GM12878 (cell line): ENCODE measurements at regions not wholly inside any gene's neighbourhood (a gene's known extent, or its start where the extent isn't known, plus 50 kb on each side); places are given as distances from the start of the nearest gene placed in this dataset.

Experiments used
- ATAC-seq: fragments of 200-7000 bp; cut with Tn5 transposase; 3 replicates; pipeline ENCODE4 v1.9.1; 2020; ENCODE audit warnings: mild to moderate bottlenecking, moderate library complexity
- BruUV-seq: library from RNA; stranded (reverse); fragments of 400-500 nt; replicated peaks from 2 replicates; lab custom pipeline; 2021; lab: Mats Ljungman, UMichigan
- CTCF ChIA-PET: fragments of 300-600 bp; sonication (Branson Sonifier 250); formaldehyde crosslinking; extraction: SDS; loops from one replicate; lab custom pipeline; 2021; ENCODE audit warnings: inconsistent platforms; lab: Yijun Ruan, JAX
- POLR2A ChIA-PET: fragments of 350-600 bp; formaldehyde crosslinking; extraction: SDS; loops from one replicate; lab custom pipeline; 2021; ENCODE audit warnings: inconsistent platforms; lab: Charles Lee
- RAD21 ChIA-PET: fragments of 300-600 bp; sonication (Branson Sonifier 250); formaldehyde crosslinking; loops from one replicate; lab custom pipeline; 2023; ENCODE audit warnings: antibody characterized with exemption; ENCODE audit not compliant: unreplicated experiment; lab: Charles Lee
- SMC1A ChIA-PET: fragments of 300-600 bp; sonication (Branson Sonifier 250); formaldehyde crosslinking; loops from one replicate; lab custom pipeline; 2023; ENCODE audit not compliant: unreplicated experiment, uncharacterized antibody; lab: Charles Lee
- DNase-seq: peaks from one replicate; pipeline ENCODE4 v3.0.0-alpha.2; 2011; ENCODE audit warnings: low read depth, low spot score
- FAIRE-seq: peaks from 3 replicates; lab custom pipeline; 2011; peaks lifted over from hg19 to GRCh38; lab: Jason Lieb, UNC
- H2AFZ ChIP-seq: 2 replicates; pipeline ENCODE4 v1.6.0; 2011; ENCODE audit warnings: low read depth, low read length, control low read depth; ENCODE audit not compliant: control insufficient read depth
- H3K27ac ChIP-seq: 2 replicates; pipeline ENCODE4 v1.5.1; 2011; ENCODE audit warnings: control low read depth; ENCODE audit not compliant: control insufficient read depth, insufficient read depth
- H3K27me3 ChIP-seq, 2 experiments: replicated peaks in 1 of 2; 2 replicates each; pipeline versions ENCODE4 v1.6.0 to v1.6.1; 2011; ENCODE audit warnings: low read length in 1 of 2; ENCODE audit not compliant: control insufficient read depth in 2 of 2, insufficient read depth in 2 of 2
- H3K36me3 ChIP-seq, 2 experiments: 2 replicates each; pipeline ENCODE4 v1.5.1; 2011; ENCODE audit warnings: low read length in 1 of 2; ENCODE audit not compliant: control insufficient read depth in 2 of 2, insufficient read depth in 2 of 2
- H3K4me1 ChIP-seq: 2 replicates; pipeline ENCODE4 v1.6.1; 2011; ENCODE audit warnings: mild to moderate bottlenecking, low read length, moderate library complexity, mixed read lengths; ENCODE audit not compliant: control insufficient read depth, insufficient read depth
- H3K4me2 ChIP-seq: 2 replicates; pipeline ENCODE4 v1.6.0; 2011; ENCODE audit warnings: control low read depth; ENCODE audit not compliant: control insufficient read depth, insufficient read depth
- H3K4me3 ChIP-seq: fragments of 200-600 bp; sonication (generic); 2 replicates; pipeline ENCODE4 v1.5.1; 2016
- H3K79me2 ChIP-seq: 2 replicates; pipeline ENCODE4 v1.6.0; 2011; ENCODE audit warnings: low read length; ENCODE audit not compliant: control insufficient read depth, insufficient read depth
- H3K9ac ChIP-seq: 2 replicates; pipeline ENCODE4 v1.8.0; 2011; ENCODE audit warnings: low read length, control low read depth, mixed read lengths; ENCODE audit not compliant: control insufficient read depth, insufficient read depth
- H3K9me3 ChIP-seq: replicated peaks from 3 replicates; pipeline ENCODE4 v1.5.1; 2011; ENCODE audit warnings: mild to moderate bottlenecking, low read length; ENCODE audit not compliant: control insufficient read depth, insufficient read depth
- H4K20me1 ChIP-seq: 2 replicates; pipeline ENCODE4 v1.6.0; 2011; ENCODE audit not compliant: control insufficient read depth, insufficient read depth
- FOXK2 ChIP-seq: fragments of 450-650 bp; IDR thresholded peaks from 2 replicates; pipeline ENCODE4 v1.6.1; 2017; ENCODE audit warnings: mild to moderate bottlenecking, moderate library complexity
- GABPA ChIP-seq: IDR thresholded peaks from 2 replicates; pipeline ENCODE4 v1.6.1; 2014; ENCODE audit warnings: antibody characterized with exemption, low read depth, mild to moderate bottlenecking, inconsistent platforms
- IRF3 ChIP-seq: fragments of 450-650 bp; IDR thresholded peaks from 2 replicates; pipeline ENCODE4 v1.6.1; 2014; ENCODE audit warnings: mild to moderate bottlenecking
- IRF4 ChIP-seq: IDR thresholded peaks from 2 replicates; pipeline ENCODE4 v1.6.1; 2011; ENCODE audit warnings: low read depth, low read length
- KAT2A ChIP-seq: conservative IDR thresholded peaks from 2 replicates; pipeline ENCODE4 v1.6.1; 2011; ENCODE audit warnings: low read depth, low read length; ENCODE audit not compliant: control insufficient read depth
- MXI1 ChIP-seq: fragments of 150-350 bp; IDR thresholded peaks from 2 replicates; pipeline ENCODE4 v1.6.1; 2011; ENCODE audit warnings: low read depth, mild to moderate bottlenecking, inconsistent platforms, low read length, improper control_type of control experiment
- NRF1 ChIP-seq: conservative IDR thresholded peaks from 2 replicates; pipeline ENCODE4 v1.6.1; 2011; ENCODE audit warnings: mild to moderate bottlenecking, low read depth, low read length, improper control_type of control experiment
- PML ChIP-seq: IDR thresholded peaks from 2 replicates; pipeline ENCODE4 v1.6.1; 2012; ENCODE audit warnings: low read length, inconsistent platforms
- ZNF217 ChIP-seq: fragments of 450-650 bp; IDR thresholded peaks from 2 replicates; pipeline ENCODE4 v1.6.1; 2017; ENCODE audit warnings: antibody characterized with exemption, mild to moderate bottlenecking
- ZNF384 ChIP-seq: IDR thresholded peaks from 2 replicates; pipeline ENCODE4 v1.6.1; 2012; ENCODE audit warnings: low read depth, mild to moderate bottlenecking, low read length, improper control_type of control experiment, borderline replicate concordance
- WGBS: methylation state at CpG from one replicate; pipeline ENCODE4 v1.1.6; 2016; ENCODE audit warnings: low lambda C conversion rate; ENCODE audit not compliant: insufficient replicate concordance, insufficient coverage; ENCODE audit errors: missing lambda C conversion rate; 5-methylcytosine and 5-hydroxymethylcytosine counted together
- in situ Hi-C: fragments of 300-500 bp; cut with MboI; formaldehyde crosslinking; loops from 9 replicates; pipeline ENCODE4 v1.14.3; 2018; ENCODE audit warnings: mixed read lengths
- intact Hi-C: fragments of 100-400 bp; cut with micrococcal nuclease; formaldehyde crosslinking; loops from one replicate; pipeline ENCODE4 v1.14.2; 2022; ENCODE audit not compliant: unreplicated experiment

GRCh38 chr12:89179983-89180382, 172.3 kb downstream of the DUSP6 start:
- ATAC-seq: no peak
- TF ChIP-seq PML: no peak
- TF ChIP-seq IRF4: no peak
- no peak for TF ChIP-seq ZNF217
- no peak for TF ChIP-seq MXI1
- TF ChIP-seq IRF3: no peak
- no peak for TF ChIP-seq KAT2A
- no peak for TF ChIP-seq NRF1
- TF ChIP-seq ZNF384: no peak
- TF ChIP-seq FOXK2: no peak
- no peak for TF ChIP-seq GABPA
- intact Hi-C loops (no loop called here), in situ Hi-C loops (no loop called here)
- POLR2A ChIA-PET: no interaction called here
- no peak overlapping the region for H3K9ac ChIP-seq
- no peaks in the 10 kb centered on the region for H4K20me1 ChIP-seq
- H3K4me1 ChIP-seq: no peaks in the 10 kb centered on the region
- no peak for DNase-seq
- no peaks in the 10 kb centered on the region for H3K9me3 ChIP-seq
- no peak for FAIRE-seq
- no peaks in the 10 kb centered on the region for H3K27me3 ChIP-seq
- no peak overlapping the region for H3K4me2 ChIP-seq
- H3K27ac ChIP-seq: no peak overlapping the region
- SMC1A ChIA-PET: interaction anchor here (1.2 kb wide), 1 partner anchor 13 kb away, joined by 5 read pairs; no protein-coding TSS in a partner anchor
- no peaks in the 10 kb centered on the region for H3K36me3 ChIP-seq
- WGBS: 0% methylated on average over 1 of the region's 1 CpG
- no peaks in the 10 kb centered on the region for H3K79me2 ChIP-seq
- CTCF ChIA-PET: interaction anchor here (0.9 kb wide), 1 partner anchor 23 kb away, joined by 3 read pairs; no protein-coding TSS in a partner anchor
- RAD21 ChIA-PET: interaction anchor here (0.7 kb wide), 1 partner anchor 1126 kb away, joined by 3 read pairs; no protein-coding TSS in a partner anchor
- no TSS peak for BruUV-seq
- H2AFZ ChIP-seq: no peak overlapping the region
- H3K4me3 ChIP-seq: no peak overlapping the region
